ENCODE measurements at regions not wholly inside any gene's neighbourhood (a gene's known extent, or its start where the extent isn't known, plus 50 kb on each side); places are given as distances from the start of the nearest gene placed in this dataset.

- TF ChIP-seq BHLHE40 (IDR thresholded peaks at IDR 0.05; ENCODE audit: borderline replicate concordance) (no peak), TARDBP (IDR thresholded peaks at IDR 0.05) (no peak)
Measured at GRCh38 chr4:124279741-124280140, 432.8 kb downstream of the ANKRD50 start.
